ENCODE measurements at regions not wholly inside any gene's neighbourhood (a gene's known extent, or its start where the extent isn't known, plus 50 kb on each side); places are given as distances from the start of the nearest gene placed in this dataset.

- no peak for DNase-seq (ENCODE audit: low spot score)
Observed at GRCh38 chr3:86282106-86282787, 708.7 kb downstream of the VGLL3 start.

- no peak for DNase-seq (ENCODE audit: low spot score)
Observed at GRCh38 chr3:86269364-86270155, 721.4 kb downstream of the VGLL3 start.

GRCh38 chr3:86257955-86258641 lies 732.9 kb downstream of the VGLL3 start:
- no peak for DNase-seq (ENCODE audit: low spot score)

GRCh38 chr3:86254480-86254879 lies 736.5 kb downstream of the VGLL3 start:
- DNase-seq (ENCODE audit: low spot score), result no peak

- no peak for DNase-seq (ENCODE audit: low spot score)
Observed at GRCh38 chr3:86251781-86252180, 739.2 kb downstream of the VGLL3 start.

- DNase-seq (ENCODE audit: low spot score), result no peak
Observed at GRCh38 chr3:86249833-86250232, 741.1 kb downstream of the VGLL3 start.

- no peak for DNase-seq (ENCODE audit: low spot score)
Observed at GRCh38 chr3:86245360-86245759, 745.6 kb downstream of the VGLL3 start.

- no peak for DNase-seq (ENCODE audit: low spot score)
Observed at GRCh38 chr3:86244905-86245304, 746.0 kb downstream of the VGLL3 start.

- DNase-seq (ENCODE audit: low spot score), result no peak
Observed at GRCh38 chr3:86239946-86240345, 751.0 kb downstream of the VGLL3 start.

GRCh38 chr3:86234506-86235254 lies 756.3 kb downstream of the VGLL3 start:
- DNase-seq (ENCODE audit: low spot score), result no peak

- no peak for DNase-seq (ENCODE audit: low spot score)
Observed at GRCh38 chr3:86230762-86231161, 760.2 kb downstream of the VGLL3 start.

GRCh38 chr3:86229775-86230094 lies 761.2 kb downstream of the VGLL3 start:
- no peak for DNase-seq (ENCODE audit: low spot score)

- no peak for DNase-seq (ENCODE audit: low spot score)
Observed at GRCh38 chr3:86229086-86229774, 761.7 kb downstream of the VGLL3 start.

- DNase-seq (ENCODE audit: low spot score), result no peak
Observed at GRCh38 chr3:86228101-86228500, 762.8 kb downstream of the VGLL3 start.

GRCh38 chr3:86225461-86225860 lies 765.5 kb downstream of the VGLL3 start:
- no peak for DNase-seq (ENCODE audit: low spot score)

GRCh38 chr3:86221601-86222000 lies 769.3 kb downstream of the VGLL3 start:
- DNase-seq (ENCODE audit: low spot score), result no peak

- no peak for DNase-seq (ENCODE audit: low spot score)
Observed at GRCh38 chr3:86208772-86209171, 782.2 kb downstream of the VGLL3 start.

- DNase-seq (ENCODE audit: low spot score), result no peak
Observed at GRCh38 chr3:86182606-86183005, 808.3 kb downstream of the VGLL3 start.

GRCh38 chr3:86180696-86181095 lies 810.3 kb downstream of the VGLL3 start:
- DNase-seq (ENCODE audit: low spot score), result no peak

GRCh38 chr3:86178095-86178494 lies 812.9 kb downstream of the VGLL3 start:
- DNase-seq (ENCODE audit: low spot score), result no peak

- DNase-seq (ENCODE audit: low spot score), result no peak
Observed at GRCh38 chr3:86176445-86176784, 814.5 kb downstream of the VGLL3 start.
